KMS-11 (cell line): ENCODE measurements at regions not wholly inside any gene's neighbourhood (a gene's known extent, or its start where the extent isn't known, plus 50 kb on each side); places are given as distances from the start of the nearest gene placed in this dataset.

ENCODE experiments used
- H2AFZ ChIP-seq: fragments of 200-600 bp; sonication (generic); 2 replicates; pipeline ENCODE4 v1.6.1; 2016; ENCODE audit warnings: antibody characterized with exemption, mixed run types, low read depth
- H3K27ac ChIP-seq: fragments of 200-600 bp; sonication (generic); 2 replicates; pipeline ENCODE4 v1.6.1; 2016; ENCODE audit warnings: mild to moderate bottlenecking, mixed run types
- H3K27me3 ChIP-seq: fragments of 200-600 bp; sonication (generic); 2 replicates; pipeline ENCODE4 v1.6.1; 2017; ENCODE audit warnings: mild to moderate bottlenecking, low read depth, mixed run types, moderate library complexity; ENCODE audit not compliant: insufficient read depth
- H3K36me3 ChIP-seq: fragments of 200-600 bp; sonication (generic); 2 replicates; pipeline ENCODE4 v1.6.1; 2017; ENCODE audit warnings: mild to moderate bottlenecking, mixed run types; ENCODE audit not compliant: insufficient read depth
- H3K4me1 ChIP-seq: fragments of 200-600 bp; sonication (generic); 2 replicates; pipeline ENCODE4 v1.6.1; 2016; ENCODE audit warnings: mild to moderate bottlenecking, low read depth, mixed run types; ENCODE audit not compliant: poor library complexity, severe bottlenecking
- H3K4me2 ChIP-seq: fragments of 200-600 bp; sonication (generic); 2 replicates; pipeline ENCODE4 v1.7.0; 2016; ENCODE audit warnings: mild to moderate bottlenecking, mixed run types
- H3K4me3 ChIP-seq: fragments of 200-600 bp; sonication (generic); IDR thresholded peaks from 2 replicates; pipeline ENCODE4 v1.6.1; 2017; ENCODE audit warnings: low read depth, low read length, mixed read lengths; ENCODE audit not compliant: insufficient read depth
- H3K79me2 ChIP-seq: fragments of 200-600 bp; sonication (generic); 2 replicates; pipeline ENCODE4 v1.6.1; 2016; ENCODE audit warnings: low read depth, mixed run types; ENCODE audit not compliant: insufficient read depth
- H3K9ac ChIP-seq: fragments of 200-600 bp; sonication (generic); 2 replicates; pipeline ENCODE4 v1.6.1; 2016; ENCODE audit warnings: mild to moderate bottlenecking, mixed run types
- H4K20me1 ChIP-seq: fragments of 200-600 bp; sonication (generic); 2 replicates; pipeline ENCODE4 v1.6.1; 2016; ENCODE audit warnings: mild to moderate bottlenecking, mixed run types; ENCODE audit not compliant: insufficient read depth
- TF ChIP-seq, protein P1 (sequence below): fragments of 200-600 bp; sonication (generic); conservative IDR thresholded peaks from 2 replicates; pipeline ENCODE4 v1.6.1; 2017; ENCODE audit warnings: low read depth, mild to moderate bottlenecking, antibody characterized with exemption, low read length, moderate library complexity, mixed read lengths

DNA sequence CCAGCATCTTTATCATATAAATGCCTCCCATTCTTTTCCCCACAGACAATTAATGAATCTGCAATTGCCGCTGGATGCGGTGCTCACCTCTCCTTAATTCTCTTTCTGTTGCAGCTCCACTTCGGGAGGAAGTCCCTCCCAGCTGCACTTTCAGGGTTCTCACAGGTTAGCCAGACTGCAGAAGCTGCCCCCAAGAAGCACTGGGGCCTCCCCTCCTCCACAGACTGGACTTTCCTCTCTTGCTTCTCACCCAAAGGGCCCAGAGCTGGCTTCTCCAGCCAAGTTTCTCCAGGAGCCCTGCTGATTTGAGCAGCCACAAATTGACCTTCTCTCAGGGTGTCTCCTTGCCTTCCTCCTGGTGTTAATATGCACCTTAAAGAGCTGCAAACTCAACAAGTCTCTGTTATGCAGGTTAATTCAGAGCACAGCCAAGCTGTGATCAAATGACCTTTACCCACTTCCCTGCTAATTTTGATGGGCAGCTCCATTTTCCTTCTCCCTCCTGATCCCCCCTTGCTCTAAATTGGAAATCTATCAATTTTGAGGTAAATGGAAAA is 298.9 kb downstream of the BUD13 start:
- Histone ChIP-seq H4K20me1 (no peaks in the 10 kb centered on the region), H3K36me3 (no peaks in the 10 kb centered on the region), H3K4me3 (no peak overlapping the region), H3K79me2 (no peaks in the 10 kb centered on the region), H3K27me3 (no peaks in the 10 kb centered on the region), H3K4me2 (no peak overlapping the region), H3K27ac (no peak overlapping the region), H3K4me1 (no peaks in the 10 kb centered on the region), H2AFZ (no peak overlapping the region), H3K9ac (no peak overlapping the region)
- TF ChIP-seq, protein P1, sequence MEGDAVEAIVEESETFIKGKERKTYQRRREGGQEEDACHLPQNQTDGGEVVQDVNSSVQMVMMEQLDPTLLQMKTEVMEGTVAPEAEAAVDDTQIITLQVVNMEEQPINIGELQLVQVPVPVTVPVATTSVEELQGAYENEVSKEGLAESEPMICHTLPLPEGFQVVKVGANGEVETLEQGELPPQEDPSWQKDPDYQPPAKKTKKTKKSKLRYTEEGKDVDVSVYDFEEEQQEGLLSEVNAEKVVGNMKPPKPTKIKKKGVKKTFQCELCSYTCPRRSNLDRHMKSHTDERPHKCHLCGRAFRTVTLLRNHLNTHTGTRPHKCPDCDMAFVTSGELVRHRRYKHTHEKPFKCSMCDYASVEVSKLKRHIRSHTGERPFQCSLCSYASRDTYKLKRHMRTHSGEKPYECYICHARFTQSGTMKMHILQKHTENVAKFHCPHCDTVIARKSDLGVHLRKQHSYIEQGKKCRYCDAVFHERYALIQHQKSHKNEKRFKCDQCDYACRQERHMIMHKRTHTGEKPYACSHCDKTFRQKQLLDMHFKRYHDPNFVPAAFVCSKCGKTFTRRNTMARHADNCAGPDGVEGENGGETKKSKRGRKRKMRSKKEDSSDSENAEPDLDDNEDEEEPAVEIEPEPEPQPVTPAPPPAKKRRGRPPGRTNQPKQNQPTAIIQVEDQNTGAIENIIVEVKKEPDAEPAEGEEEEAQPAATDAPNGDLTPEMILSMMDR = no peak

DNA sequence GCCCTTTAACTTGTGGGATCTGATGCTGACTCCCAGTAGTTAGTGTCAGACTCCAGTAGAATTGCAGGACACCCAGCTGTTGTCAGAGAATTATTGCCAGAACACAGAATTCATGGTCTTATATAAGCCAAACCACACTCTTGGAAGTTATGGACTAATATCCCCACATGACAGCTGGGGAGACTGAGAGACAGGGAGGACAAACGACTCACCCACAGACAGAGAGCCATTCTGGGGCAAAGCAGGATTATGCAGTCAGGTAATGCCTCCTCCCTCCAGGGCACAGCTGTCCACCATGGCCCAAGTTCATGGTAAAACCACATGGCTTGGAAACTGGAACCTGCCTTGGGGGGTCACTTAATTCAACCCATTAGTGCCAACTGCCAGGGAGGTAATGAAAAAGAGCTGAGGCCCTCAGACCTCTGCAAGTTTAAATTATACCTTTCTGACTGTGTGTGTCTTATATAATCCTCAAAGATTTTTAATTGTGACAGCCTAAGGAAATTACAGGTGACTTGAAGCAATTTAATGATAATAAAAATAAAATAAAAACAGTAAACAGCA is 299.5 kb downstream of the BUD13 start:
- no peaks in the 10 kb centered on the region for H4K20me1 ChIP-seq
- TF ChIP-seq, protein P1 = no peak

DNA sequence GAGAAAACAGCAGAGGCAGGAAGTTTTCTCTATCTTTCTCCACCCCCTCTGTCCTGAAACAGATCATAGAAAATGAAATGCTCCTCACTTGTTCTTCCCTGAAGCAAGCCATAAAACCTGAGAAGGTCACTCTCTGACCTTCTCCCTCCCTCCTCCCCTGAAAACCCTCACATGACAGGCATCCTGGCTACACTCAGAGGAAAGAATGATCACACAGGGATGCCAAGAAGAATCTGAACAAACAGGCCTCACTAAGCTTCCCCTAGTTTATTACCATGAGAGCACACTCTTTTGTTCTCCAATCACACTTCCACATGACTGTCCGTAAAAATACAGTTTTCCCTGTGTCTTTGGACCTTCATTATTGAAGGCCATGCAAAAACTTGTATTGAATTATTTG is 300.1 kb downstream of the BUD13 start:
- H4K20me1 ChIP-seq = no peaks in the 10 kb centered on the region
- H3K4me2 ChIP-seq = no peak overlapping the region
- no peaks in the 10 kb centered on the region for H3K79me2 ChIP-seq
- TF ChIP-seq, protein P1 = no peak
- H3K4me3 ChIP-seq = no peak overlapping the region
- H3K27ac ChIP-seq = no peak overlapping the region
- H3K36me3 ChIP-seq = no peaks in the 10 kb centered on the region
- H3K4me1 ChIP-seq = no peaks in the 10 kb centered on the region
- H3K9ac ChIP-seq = no peak overlapping the region
- H2AFZ ChIP-seq = no peak overlapping the region
- H3K27me3 ChIP-seq = no peaks in the 10 kb centered on the region

More for the DNA sequence above, 299.5 kb downstream of the BUD13 start:
- Histone ChIP-seq H3K27me3 (no peaks in the 10 kb centered on the region), H3K4me2 (no peak overlapping the region), H3K4me1 (no peaks in the 10 kb centered on the region), H3K4me3 (no peak overlapping the region), H2AFZ (no peak overlapping the region), H3K79me2 (no peaks in the 10 kb centered on the region), H3K27ac (no peak overlapping the region), H3K9ac (no peak overlapping the region), H3K36me3 (no peaks in the 10 kb centered on the region)

DNA sequence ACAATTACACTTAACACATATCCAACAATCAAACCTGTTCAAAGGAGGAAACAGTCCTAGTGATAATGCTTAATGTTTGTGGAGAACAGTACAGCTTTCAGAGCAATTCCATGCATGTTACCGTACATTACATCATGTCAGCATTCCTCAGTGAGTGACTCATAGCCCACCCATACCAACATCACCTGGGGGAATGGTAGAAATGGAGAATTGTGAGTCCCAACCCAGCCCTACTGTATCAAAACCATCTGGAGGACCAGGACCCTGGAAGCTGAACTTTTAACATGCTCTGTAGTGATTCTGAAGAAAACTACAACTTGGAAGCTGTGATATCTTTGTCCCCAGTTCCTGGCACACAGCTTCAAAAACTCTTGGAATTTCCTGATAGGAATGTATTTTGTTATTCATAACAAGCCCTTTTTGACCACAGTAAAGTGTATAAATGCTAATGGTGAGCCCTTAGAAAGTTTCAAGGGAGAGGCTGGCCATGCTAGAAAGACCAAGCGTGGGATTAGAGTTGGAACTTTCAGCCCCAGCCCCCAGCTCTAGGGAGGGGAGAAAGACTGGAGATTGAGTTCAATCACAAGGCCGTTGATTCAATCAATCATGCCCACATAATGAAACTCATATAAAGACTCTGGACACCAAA is 301.1 kb downstream of the BUD13 start:
- no peak overlapping the region for H3K9ac ChIP-seq
- H2AFZ ChIP-seq = no peak overlapping the region
- H3K4me2 ChIP-seq = no peak overlapping the region
- no peaks in the 10 kb centered on the region for H3K79me2 ChIP-seq
- H4K20me1 ChIP-seq = no peaks in the 10 kb centered on the region
- TF ChIP-seq, protein P1 = no peak
- H3K4me3 ChIP-seq = no peak overlapping the region
- no peak overlapping the region for H3K27ac ChIP-seq
- H3K27me3 ChIP-seq = no peaks in the 10 kb centered on the region
- no peaks in the 10 kb centered on the region for H3K36me3 ChIP-seq
- no peaks in the 10 kb centered on the region for H3K4me1 ChIP-seq
